ENCODE measurements at regions not wholly inside any gene's neighbourhood (a gene's known extent, or its start where the extent isn't known, plus 50 kb on each side); places are given as distances from the start of the nearest gene placed in this dataset.

GRCh38 chr20:60727425-60727824, 524.6 kb upstream of the CDH4 start:
- H3K36me3 ChIP-seq (ENCODE audit: control insufficient read depth in 1 of 2, insufficient read depth in 2 of 2, low read length in 1 of 2) = no peaks in the 10 kb centered on the region
- no peak for ATAC-seq (ENCODE audit: low FRiP score)
- no peak for DNase-seq
- H3K9me3 ChIP-seq (ENCODE audit: control insufficient read depth, low read length) = peaks cover 3% of the 10 kb centered on the region
- no peak overlapping the region for H3K4me3 ChIP-seq (ENCODE audit: low read length in 2 of 2)
- WGBS, 2 donors = 39 to 55% methylated on average over 1 of the region's 1 CpG
- intact Hi-C loops (cut with DNase I) = no loop called here
- no peaks in the 10 kb centered on the region for H3K27me3 ChIP-seq (ENCODE audit: control insufficient read depth in 1 of 2, insufficient read depth in 2 of 2, low read length in 1 of 2)
- no peak overlapping the region for H3K27ac ChIP-seq (ENCODE audit: low read depth in 1 of 2, low read length in 2 of 2)
- H3K4me1 ChIP-seq (ENCODE audit: control insufficient read depth in 1 of 2, insufficient read depth in 2 of 2, low read length in 2 of 2) = no peaks in the 10 kb centered on the region

GRCh38 chr20:60728705-60729104, 523.4 kb upstream of the CDH4 start:
- Histone ChIP-seq H3K27ac (ENCODE audit: low read depth in 1 of 2, low read length in 2 of 2) (no peak overlapping the region), H3K4me3 (ENCODE audit: low read length in 2 of 2) (no peak overlapping the region), H3K36me3 (ENCODE audit: control insufficient read depth in 1 of 2, insufficient read depth in 2 of 2, low read length in 1 of 2) (no peaks in the 10 kb centered on the region), H3K4me1 (ENCODE audit: control insufficient read depth in 1 of 2, insufficient read depth in 2 of 2, low read length in 2 of 2) (no peaks in the 10 kb centered on the region), H3K9me3 (ENCODE audit: control insufficient read depth, low read length) (peaks cover 3% of the 10 kb centered on the region), H3K27me3 (ENCODE audit: control insufficient read depth in 1 of 2, insufficient read depth in 2 of 2, low read length in 1 of 2) (no peaks in the 10 kb centered on the region)
- ATAC-seq (ENCODE audit: low FRiP score) (no peak), DNase-seq (no peak)
- WGBS, 2 donors = 52 to 53% methylated on average over 4 of the region's 4 CpGs
- intact Hi-C loops (cut with DNase I) = no loop called here

GRCh38 chr20:60729135-60729900, 522.7 kb upstream of the CDH4 start:
- no peak overlapping the region for H3K27ac ChIP-seq (ENCODE audit: low read depth in 1 of 2, low read length in 2 of 2)
- H3K27me3 ChIP-seq (ENCODE audit: control insufficient read depth in 1 of 2, insufficient read depth in 2 of 2, low read length in 1 of 2) = no peaks in the 10 kb centered on the region
- no peaks in the 10 kb centered on the region for H3K4me1 ChIP-seq (ENCODE audit: control insufficient read depth in 1 of 2, insufficient read depth in 2 of 2, low read length in 2 of 2)
- ATAC-seq (ENCODE audit: low FRiP score) = no peak
- H3K9me3 ChIP-seq (ENCODE audit: control insufficient read depth, low read length) = peaks cover 3% of the 10 kb centered on the region
- intact Hi-C loops (cut with DNase I) = no loop called here
- 43% methylated on average over 7 of the region's 7 CpGs for WGBS, 2 donors
- H3K36me3 ChIP-seq (ENCODE audit: control insufficient read depth in 1 of 2, insufficient read depth in 2 of 2, low read length in 1 of 2) = no peaks in the 10 kb centered on the region
- no peak overlapping the region for H3K4me3 ChIP-seq (ENCODE audit: low read length in 2 of 2)
- DNase-seq = no peak

GRCh38 chr20:60732322-60732721, 519.7 kb upstream of the CDH4 start:
- Histone ChIP-seq H3K4me3 (ENCODE audit: low read length in 2 of 2) (no peak overlapping the region), H3K4me1 (ENCODE audit: control insufficient read depth in 1 of 2, insufficient read depth in 2 of 2, low read length in 2 of 2) (no peaks in the 10 kb centered on the region), H3K27me3 (ENCODE audit: control insufficient read depth in 1 of 2, insufficient read depth in 2 of 2, low read length in 1 of 2) (no peaks in the 10 kb centered on the region), H3K36me3 (ENCODE audit: control insufficient read depth in 1 of 2, insufficient read depth in 2 of 2, low read length in 1 of 2) (no peaks in the 10 kb centered on the region), H3K9me3 (ENCODE audit: control insufficient read depth, low read length) (peaks cover 3% of the 10 kb centered on the region), H3K27ac (ENCODE audit: low read depth in 1 of 2, low read length in 2 of 2) (no peak overlapping the region)
- WGBS, 2 donors = 27 to 43% methylated on average over 3 of the region's 3 CpGs
- no peak for DNase-seq
- intact Hi-C loops (cut with DNase I) = no loop called here
- no peak for ATAC-seq (ENCODE audit: low FRiP score)

GRCh38 chr20:60748086-60748485, 504.0 kb upstream of the CDH4 start:
- intact Hi-C loops (cut with DNase I) = no loop called here
- Histone ChIP-seq H3K27me3 (ENCODE audit: control insufficient read depth in 1 of 2, insufficient read depth in 2 of 2, low read length in 1 of 2) (no peaks in the 10 kb centered on the region), H3K4me3 (ENCODE audit: low read length in 2 of 2) (no peak overlapping the region), H3K9me3 (ENCODE audit: control insufficient read depth, low read length) (no peaks in the 10 kb centered on the region), H3K36me3 (ENCODE audit: control insufficient read depth in 1 of 2, insufficient read depth in 2 of 2, low read length in 1 of 2) (no peaks in the 10 kb centered on the region), H3K4me1 (ENCODE audit: control insufficient read depth in 1 of 2, insufficient read depth in 2 of 2, low read length in 2 of 2) (no peaks in the 10 kb centered on the region), H3K27ac (ENCODE audit: low read depth in 1 of 2, low read length in 2 of 2) (no peak overlapping the region)
- 68 to 71% methylated on average over 6 of the region's 6 CpGs for WGBS, 2 donors
- DNase-seq (no peak), ATAC-seq (ENCODE audit: low FRiP score) (no peak)

- Histone ChIP-seq H3K27ac (ENCODE audit: low read depth in 1 of 2, low read length in 2 of 2) (no peak overlapping the region), H3K4me1 (ENCODE audit: control insufficient read depth in 1 of 2, insufficient read depth in 2 of 2, low read length in 2 of 2) (no peaks in the 10 kb centered on the region), H3K36me3 (ENCODE audit: control insufficient read depth in 1 of 2, insufficient read depth in 2 of 2, low read length in 1 of 2) (no peaks in the 10 kb centered on the region), H3K4me3 (ENCODE audit: low read length in 2 of 2) (no peak overlapping the region), H3K27me3 (ENCODE audit: control insufficient read depth in 1 of 2, insufficient read depth in 2 of 2, low read length in 1 of 2) (no peaks in the 10 kb centered on the region), H3K9me3 (ENCODE audit: control insufficient read depth, low read length) (no peaks in the 10 kb centered on the region)
- ATAC-seq (ENCODE audit: low FRiP score) (no peak), DNase-seq (no peak)
- intact Hi-C loops (cut with DNase I) = no loop called here
- WGBS, 2 donors = 75% methylated on average over 11 of the region's 11 CpGs
Observed at GRCh38 chr20:60749804-60750602, 502.1 kb upstream of the CDH4 start.

GRCh38 chr20:60750909-60751308, 501.2 kb upstream of the CDH4 start:
- H3K27me3 ChIP-seq (ENCODE audit: control insufficient read depth in 1 of 2, insufficient read depth in 2 of 2, low read length in 1 of 2) = no peaks in the 10 kb centered on the region
- H3K27ac ChIP-seq (ENCODE audit: low read depth in 1 of 2, low read length in 2 of 2) = no peak overlapping the region
- no peaks in the 10 kb centered on the region for H3K36me3 ChIP-seq (ENCODE audit: control insufficient read depth in 1 of 2, insufficient read depth in 2 of 2, low read length in 1 of 2)
- no peak overlapping the region for H3K4me3 ChIP-seq (ENCODE audit: low read length in 2 of 2)
- no peak for ATAC-seq (ENCODE audit: low FRiP score)
- DNase-seq = no peak
- no peaks in the 10 kb centered on the region for H3K9me3 ChIP-seq (ENCODE audit: control insufficient read depth, low read length)
- 65 to 70% methylated on average over 10 of the region's 10 CpGs for WGBS, 2 donors
- intact Hi-C loops (cut with DNase I) = no loop called here
- no peaks in the 10 kb centered on the region for H3K4me1 ChIP-seq (ENCODE audit: control insufficient read depth in 1 of 2, insufficient read depth in 2 of 2, low read length in 2 of 2)

GRCh38 chr20:60751826-60752225, 500.2 kb upstream of the CDH4 start:
- H3K36me3 ChIP-seq (ENCODE audit: control insufficient read depth in 1 of 2, insufficient read depth in 2 of 2, low read length in 1 of 2) = no peaks in the 10 kb centered on the region
- no peak overlapping the region for H3K4me3 ChIP-seq (ENCODE audit: low read length in 2 of 2)
- no peaks in the 10 kb centered on the region for H3K4me1 ChIP-seq (ENCODE audit: control insufficient read depth in 1 of 2, insufficient read depth in 2 of 2, low read length in 2 of 2)
- ATAC-seq (ENCODE audit: low FRiP score) (no peak), DNase-seq (no peak)
- no peaks in the 10 kb centered on the region for H3K9me3 ChIP-seq (ENCODE audit: control insufficient read depth, low read length)
- no peaks in the 10 kb centered on the region for H3K27me3 ChIP-seq (ENCODE audit: control insufficient read depth in 1 of 2, insufficient read depth in 2 of 2, low read length in 1 of 2)
- intact Hi-C loops (cut with DNase I) = no loop called here
- H3K27ac ChIP-seq (ENCODE audit: low read depth in 1 of 2, low read length in 2 of 2) = no peak overlapping the region
- WGBS, 2 donors = 70 to 73% methylated on average over 7 of the region's 7 CpGs
